ENCODE measurements at regions not wholly inside any gene's neighbourhood (a gene's known extent, or its start where the extent isn't known, plus 50 kb on each side); places are given as distances from the start of the nearest gene placed in this dataset.

GRCh38 chr12:58248599-58248998 is 307.2 kb downstream of the ATP23 start:
- no peak overlapping the region for H3K4me3 ChIP-seq (replicated peaks in 1 of 2; ENCODE audit: low read depth in 1 of 2, low read length in 2 of 2)
- no peak overlapping the region for H3K27ac ChIP-seq (ENCODE audit: low read depth, low read length)
- H3K9ac ChIP-seq (ENCODE audit: low read length) = no peak overlapping the region
- BruUV-seq (replicated peaks) = no TSS peak
- no peak overlapping the region for H2AFZ ChIP-seq (ENCODE audit: low read depth, low read length, poor library complexity, severe bottlenecking)
- RAD21 ChIA-PET (ENCODE audit: low non-redundant PET in 1 of 2, low total read pairs in 2 of 2, uncharacterized antibody in 2 of 2, unreplicated experiment in 2 of 2) = no interaction called here
- no peaks in the 10 kb centered on the region for H4K20me1 ChIP-seq (ENCODE audit: insufficient read depth)
- no peaks in the 10 kb centered on the region for H3K9me2 ChIP-seq (ENCODE audit: insufficient read depth)
- H3K4me2 ChIP-seq (ENCODE audit: low read length) = no peak overlapping the region
- no peak for TF ChIP-seq EGR1 (IDR thresholded peaks at IDR 0.05; ENCODE audit: low read depth)
- no peak for TF ChIP-seq SRF (IDR thresholded peaks at IDR 0.05; ENCODE audit: low read depth)
- TF ChIP-seq ELF1 (IDR thresholded peaks at IDR 0.05; ENCODE audit: borderline replicate concordance, low read depth) = no peak
- TF ChIP-seq POLR2A (IDR thresholded peaks at IDR 0.05; ENCODE audit: borderline replicate concordance, extremely low read depth, insufficient read depth, insufficient read length) = no peak
- TF ChIP-seq RAD21 (IDR thresholded peaks at IDR 0.05; ENCODE audit: low read depth) = no peak
- TF ChIP-seq MAX (IDR thresholded peaks at IDR 0.05) = no peak
- TF ChIP-seq REST (IDR thresholded peaks at IDR 0.05; ENCODE audit: low read depth) = no peak
- TF ChIP-seq EZH2phosphoT487 (IDR thresholded peaks at IDR 0.05; ENCODE audit: borderline replicate concordance) = no peak
- TF ChIP-seq ZBTB33 (IDR thresholded peaks at IDR 0.05; ENCODE audit: extremely low read depth, insufficient replicate concordance, low read length) = no peak
- TF ChIP-seq ZFX (IDR thresholded peaks at IDR 0.05) = no peak
- TF ChIP-seq ATF3 (IDR thresholded peaks at IDR 0.05) = no peak
- no peak for TF ChIP-seq EZH2 (IDR thresholded peaks at IDR 0.05)
- TF ChIP-seq CEBPB (IDR thresholded peaks at IDR 0.05; ENCODE audit: low read depth) = no peak
- no peak for TF ChIP-seq JUND (IDR thresholded peaks at IDR 0.05)
- no peak for TF ChIP-seq SP1 (IDR thresholded peaks at IDR 0.05; ENCODE audit: low read depth)
- no peak for TF ChIP-seq ZNF274 (IDR thresholded peaks at IDR 0.05; ENCODE audit: low read depth, low read length)
- no peak for TF ChIP-seq YY1 (IDR thresholded peaks at IDR 0.05; ENCODE audit: extremely low read depth, insufficient replicate concordance, low read depth, low read length)
- no peak for TF ChIP-seq CBX3 (IDR thresholded peaks at IDR 0.05; ENCODE audit: low read depth)
- no peak for TF ChIP-seq FOSL1 (IDR thresholded peaks at IDR 0.05; ENCODE audit: low read depth)
- no peaks in the 10 kb centered on the region for H3K36me3 ChIP-seq (ENCODE audit: control insufficient read depth in 1 of 2, insufficient read depth in 2 of 2, low read length in 2 of 2)
- DNase-seq (ENCODE audit: low read depth, low spot score) (no peak), ATAC-seq (no peak)
- no peaks in the 10 kb centered on the region for H3K9me3 ChIP-seq (ENCODE audit: control insufficient read depth in 1 of 2, insufficient read depth in 1 of 2, low read depth in 1 of 2, low read length in 2 of 2)
- H3K79me2 ChIP-seq (ENCODE audit: insufficient read depth, low read length) = no peaks in the 10 kb centered on the region
- no peaks in the 10 kb centered on the region for H3K27me3 ChIP-seq (ENCODE audit: insufficient read depth, low read length)
- CTCF ChIA-PET = no interaction called here
- H3K4me1 ChIP-seq (ENCODE audit: control insufficient read depth in 1 of 2, insufficient read depth in 2 of 2, low read length in 2 of 2) = no peaks in the 10 kb centered on the region
- POLR2A ChIA-PET = no interaction called here
- intact Hi-C loops (cut with micrococcal nuclease) = no loop called here
